GM12878 (cell line): ENCODE measurements at regions not wholly inside any gene's neighbourhood (a gene's known extent, or its start where the extent isn't known, plus 50 kb on each side); places are given as distances from the start of the nearest gene placed in this dataset.

Experiments used
- ATAC-seq: fragments of 200-7000 bp; cut with Tn5 transposase; 3 replicates; pipeline ENCODE4 v1.9.1; 2020; ENCODE audit warnings: mild to moderate bottlenecking, moderate library complexity
- BruUV-seq: library from RNA; stranded (reverse); fragments of 400-500 nt; replicated peaks from 2 replicates; lab custom pipeline; 2021; lab: Mats Ljungman, UMichigan
- CTCF ChIA-PET: fragments of 300-600 bp; sonication (Branson Sonifier 250); formaldehyde crosslinking; extraction: SDS; loops from one replicate; lab custom pipeline; 2021; ENCODE audit warnings: inconsistent platforms; lab: Yijun Ruan, JAX
- POLR2A ChIA-PET: fragments of 350-600 bp; formaldehyde crosslinking; extraction: SDS; loops from one replicate; lab custom pipeline; 2021; ENCODE audit warnings: inconsistent platforms; lab: Charles Lee
- RAD21 ChIA-PET: fragments of 300-600 bp; sonication (Branson Sonifier 250); formaldehyde crosslinking; loops from one replicate; lab custom pipeline; 2023; ENCODE audit warnings: antibody characterized with exemption; ENCODE audit not compliant: unreplicated experiment; lab: Charles Lee
- SMC1A ChIA-PET: fragments of 300-600 bp; sonication (Branson Sonifier 250); formaldehyde crosslinking; loops from one replicate; lab custom pipeline; 2023; ENCODE audit not compliant: unreplicated experiment, uncharacterized antibody; lab: Charles Lee
- DNase-seq: peaks from one replicate; pipeline ENCODE4 v3.0.0-alpha.2; 2011; ENCODE audit warnings: low read depth, low spot score
- FAIRE-seq: peaks from 3 replicates; lab custom pipeline; 2011; peaks lifted over from hg19 to GRCh38; lab: Jason Lieb, UNC
- H2AFZ ChIP-seq: 2 replicates; pipeline ENCODE4 v1.6.0; 2011; ENCODE audit warnings: low read depth, low read length, control low read depth; ENCODE audit not compliant: control insufficient read depth
- H3K27ac ChIP-seq: 2 replicates; pipeline ENCODE4 v1.5.1; 2011; ENCODE audit warnings: control low read depth; ENCODE audit not compliant: control insufficient read depth, insufficient read depth
- H3K27me3 ChIP-seq, 2 experiments: replicated peaks in 1 of 2; 2 replicates each; pipeline versions ENCODE4 v1.6.0 to v1.6.1; 2011; ENCODE audit warnings: low read length in 1 of 2; ENCODE audit not compliant: control insufficient read depth in 2 of 2, insufficient read depth in 2 of 2
- H3K36me3 ChIP-seq, 2 experiments: 2 replicates each; pipeline ENCODE4 v1.5.1; 2011; ENCODE audit warnings: low read length in 1 of 2; ENCODE audit not compliant: control insufficient read depth in 2 of 2, insufficient read depth in 2 of 2
- H3K4me1 ChIP-seq: 2 replicates; pipeline ENCODE4 v1.6.1; 2011; ENCODE audit warnings: mild to moderate bottlenecking, low read length, moderate library complexity, mixed read lengths; ENCODE audit not compliant: control insufficient read depth, insufficient read depth
- H3K4me2 ChIP-seq: 2 replicates; pipeline ENCODE4 v1.6.0; 2011; ENCODE audit warnings: control low read depth; ENCODE audit not compliant: control insufficient read depth, insufficient read depth
- H3K4me3 ChIP-seq: fragments of 200-600 bp; sonication (generic); 2 replicates; pipeline ENCODE4 v1.5.1; 2016
- H3K79me2 ChIP-seq: 2 replicates; pipeline ENCODE4 v1.6.0; 2011; ENCODE audit warnings: low read length; ENCODE audit not compliant: control insufficient read depth, insufficient read depth
- H3K9ac ChIP-seq: 2 replicates; pipeline ENCODE4 v1.8.0; 2011; ENCODE audit warnings: low read length, control low read depth, mixed read lengths; ENCODE audit not compliant: control insufficient read depth, insufficient read depth
- H3K9me3 ChIP-seq: replicated peaks from 3 replicates; pipeline ENCODE4 v1.5.1; 2011; ENCODE audit warnings: mild to moderate bottlenecking, low read length; ENCODE audit not compliant: control insufficient read depth, insufficient read depth
- H4K20me1 ChIP-seq: 2 replicates; pipeline ENCODE4 v1.6.0; 2011; ENCODE audit not compliant: control insufficient read depth, insufficient read depth
- BMI1 ChIP-seq: fragments of 450-650 bp; IDR thresholded peaks from 2 replicates; pipeline ENCODE4 v1.6.1; 2016; ENCODE audit warnings: mild to moderate bottlenecking, moderate library complexity, borderline replicate concordance
- HCFC1 ChIP-seq: fragments of 150-350 bp; IDR thresholded peaks from 2 replicates; pipeline ENCODE4 v1.6.1; 2014; ENCODE audit warnings: low read length
- RFX5 ChIP-seq: IDR thresholded peaks from 2 replicates; pipeline ENCODE4 v1.6.1; 2011; ENCODE audit warnings: low read depth, low read length, improper control_type of control experiment
- SMARCA5 ChIP-seq: fragments of 450-650 bp; IDR thresholded peaks from 2 replicates; pipeline ENCODE4 v1.6.1; 2017; ENCODE audit warnings: mild to moderate bottlenecking
- SUPT20H ChIP-seq: IDR thresholded peaks from 2 replicates; pipeline ENCODE4 v1.6.1; 2011; ENCODE audit warnings: low read depth, mild to moderate bottlenecking, low read length, moderate library complexity, borderline replicate concordance; ENCODE audit not compliant: control insufficient read depth
- WRNIP1 ChIP-seq: IDR thresholded peaks from 2 replicates; pipeline ENCODE4 v1.6.1; 2011; ENCODE audit warnings: low read depth, low read length, improper control_type of control experiment, borderline replicate concordance
- WGBS: methylation state at CpG from one replicate; pipeline ENCODE4 v1.1.6; 2016; ENCODE audit warnings: low lambda C conversion rate; ENCODE audit not compliant: insufficient replicate concordance, insufficient coverage; ENCODE audit errors: missing lambda C conversion rate; 5-methylcytosine and 5-hydroxymethylcytosine counted together
- in situ Hi-C: fragments of 300-500 bp; cut with MboI; formaldehyde crosslinking; loops from 9 replicates; pipeline ENCODE4 v1.14.3; 2018; ENCODE audit warnings: mixed read lengths
- intact Hi-C: fragments of 100-400 bp; cut with micrococcal nuclease; formaldehyde crosslinking; loops from one replicate; pipeline ENCODE4 v1.14.2; 2022; ENCODE audit not compliant: unreplicated experiment
- TF ChIP-seq, protein P1 (sequence below): IDR thresholded peaks from 2 replicates; pipeline ENCODE4 v1.6.1; 2012; ENCODE audit warnings: low read depth, low read length, improper control_type of control experiment
- TF ChIP-seq, protein P2 (sequence below): fragments of 450-650 bp; IDR thresholded peaks from 2 replicates; pipeline ENCODE4 v1.6.1; 2017; ENCODE audit warnings: mild to moderate bottlenecking, moderate library complexity
- TF ChIP-seq, protein P3 (sequence below): IDR thresholded peaks from 2 replicates; pipeline ENCODE4 v1.6.1; 2012; ENCODE audit warnings: low read length, inconsistent platforms
- TF ChIP-seq, protein P4 (sequence below): IDR thresholded peaks from 2 replicates; pipeline ENCODE4 v1.6.1; 2011; ENCODE audit warnings: mild to moderate bottlenecking, low read depth, low read length, moderate library complexity; ENCODE audit not compliant: insufficient replicate concordance

DNA sequence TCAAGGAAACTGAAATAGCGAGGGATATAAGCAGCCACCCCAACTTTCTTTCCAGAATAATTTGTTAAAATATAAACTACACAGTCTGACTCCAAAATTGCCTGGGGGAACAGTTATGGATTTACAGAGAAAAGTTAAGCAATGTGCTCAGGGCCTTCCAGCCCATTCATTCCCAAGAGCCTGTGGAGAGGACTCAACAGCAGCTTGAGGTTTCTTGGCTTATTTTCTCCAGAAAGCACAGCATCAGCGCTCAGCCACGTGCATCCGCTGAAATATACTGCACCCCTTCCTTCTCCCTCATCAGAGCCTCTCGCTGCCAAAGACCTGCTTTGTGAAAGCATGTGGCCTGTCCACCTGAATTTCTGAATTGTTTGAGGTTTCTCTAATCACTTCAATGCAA is 375.2 kb upstream of the VWC2 start:
- WGBS: 32% methylated on average over 5 of the region's 5 CpGs
- SMC1A ChIA-PET: interaction anchor here (0.7 kb wide), 1 partner anchor 27 kb away, joined by 3 read pairs; no protein-coding TSS in a partner anchor
- no peak overlapping the region for H3K27ac ChIP-seq
- no peaks in the 10 kb centered on the region for H3K27me3 ChIP-seq
- CTCF ChIA-PET: no interaction called here
- H4K20me1 ChIP-seq: no peaks in the 10 kb centered on the region
- H3K4me3 ChIP-seq: no peak overlapping the region
- no peaks in the 10 kb centered on the region for H3K9me3 ChIP-seq
- BruUV-seq: no TSS peak
- FAIRE-seq: no peak
- no peak overlapping the region for H2AFZ ChIP-seq
- no peaks in the 10 kb centered on the region for H3K4me1 ChIP-seq
- TF ChIP-seq, protein P1, sequence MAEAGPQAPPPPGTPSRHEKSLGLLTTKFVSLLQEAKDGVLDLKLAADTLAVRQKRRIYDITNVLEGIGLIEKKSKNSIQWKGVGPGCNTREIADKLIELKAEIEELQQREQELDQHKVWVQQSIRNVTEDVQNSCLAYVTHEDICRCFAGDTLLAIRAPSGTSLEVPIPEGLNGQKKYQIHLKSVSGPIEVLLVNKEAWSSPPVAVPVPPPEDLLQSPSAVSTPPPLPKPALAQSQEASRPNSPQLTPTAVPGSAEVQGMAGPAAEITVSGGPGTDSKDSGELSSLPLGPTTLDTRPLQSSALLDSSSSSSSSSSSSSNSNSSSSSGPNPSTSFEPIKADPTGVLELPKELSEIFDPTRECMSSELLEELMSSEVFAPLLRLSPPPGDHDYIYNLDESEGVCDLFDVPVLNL: no peak
- TF ChIP-seq BMI1 (no peak), RFX5 (no peak), HCFC1 (no peak), WRNIP1 (no peak), SMARCA5 (no peak), SUPT20H (no peak)
- TF ChIP-seq, protein P2, sequence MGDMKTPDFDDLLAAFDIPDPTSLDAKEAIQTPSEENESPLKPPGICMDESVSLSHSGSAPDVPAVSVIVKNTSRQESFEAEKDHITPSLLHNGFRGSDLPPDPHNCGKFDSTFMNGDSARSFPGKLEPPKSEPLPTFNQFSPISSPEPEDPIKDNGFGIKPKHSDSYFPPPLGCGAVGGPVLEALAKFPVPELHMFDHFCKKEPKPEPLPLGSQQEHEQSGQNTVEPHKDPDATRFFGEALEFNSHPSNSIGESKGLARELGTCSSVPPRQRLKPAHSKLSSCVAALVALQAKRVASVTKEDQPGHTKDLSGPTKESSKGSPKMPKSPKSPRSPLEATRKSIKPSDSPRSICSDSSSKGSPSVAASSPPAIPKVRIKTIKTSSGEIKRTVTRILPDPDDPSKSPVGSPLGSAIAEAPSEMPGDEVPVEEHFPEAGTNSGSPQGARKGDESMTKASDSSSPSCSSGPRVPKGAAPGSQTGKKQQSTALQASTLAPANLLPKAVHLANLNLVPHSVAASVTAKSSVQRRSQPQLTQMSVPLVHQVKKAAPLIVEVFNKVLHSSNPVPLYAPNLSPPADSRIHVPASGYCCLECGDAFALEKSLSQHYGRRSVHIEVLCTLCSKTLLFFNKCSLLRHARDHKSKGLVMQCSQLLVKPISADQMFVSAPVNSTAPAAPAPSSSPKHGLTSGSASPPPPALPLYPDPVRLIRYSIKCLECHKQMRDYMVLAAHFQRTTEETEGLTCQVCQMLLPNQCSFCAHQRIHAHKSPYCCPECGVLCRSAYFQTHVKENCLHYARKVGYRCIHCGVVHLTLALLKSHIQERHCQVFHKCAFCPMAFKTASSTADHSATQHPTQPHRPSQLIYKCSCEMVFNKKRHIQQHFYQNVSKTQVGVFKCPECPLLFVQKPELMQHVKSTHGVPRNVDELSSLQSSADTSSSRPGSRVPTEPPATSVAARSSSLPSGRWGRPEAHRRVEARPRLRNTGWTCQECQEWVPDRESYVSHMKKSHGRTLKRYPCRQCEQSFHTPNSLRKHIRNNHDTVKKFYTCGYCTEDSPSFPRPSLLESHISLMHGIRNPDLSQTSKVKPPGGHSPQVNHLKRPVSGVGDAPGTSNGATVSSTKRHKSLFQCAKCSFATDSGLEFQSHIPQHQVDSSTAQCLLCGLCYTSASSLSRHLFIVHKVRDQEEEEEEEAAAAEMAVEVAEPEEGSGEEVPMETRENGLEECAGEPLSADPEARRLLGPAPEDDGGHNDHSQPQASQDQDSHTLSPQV: no peak
- TF ChIP-seq, protein P3, sequence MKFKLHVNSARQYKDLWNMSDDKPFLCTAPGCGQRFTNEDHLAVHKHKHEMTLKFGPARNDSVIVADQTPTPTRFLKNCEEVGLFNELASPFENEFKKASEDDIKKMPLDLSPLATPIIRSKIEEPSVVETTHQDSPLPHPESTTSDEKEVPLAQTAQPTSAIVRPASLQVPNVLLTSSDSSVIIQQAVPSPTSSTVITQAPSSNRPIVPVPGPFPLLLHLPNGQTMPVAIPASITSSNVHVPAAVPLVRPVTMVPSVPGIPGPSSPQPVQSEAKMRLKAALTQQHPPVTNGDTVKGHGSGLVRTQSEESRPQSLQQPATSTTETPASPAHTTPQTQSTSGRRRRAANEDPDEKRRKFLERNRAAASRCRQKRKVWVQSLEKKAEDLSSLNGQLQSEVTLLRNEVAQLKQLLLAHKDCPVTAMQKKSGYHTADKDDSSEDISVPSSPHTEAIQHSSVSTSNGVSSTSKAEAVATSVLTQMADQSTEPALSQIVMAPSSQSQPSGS: no peak
- TF ChIP-seq, protein P4, sequence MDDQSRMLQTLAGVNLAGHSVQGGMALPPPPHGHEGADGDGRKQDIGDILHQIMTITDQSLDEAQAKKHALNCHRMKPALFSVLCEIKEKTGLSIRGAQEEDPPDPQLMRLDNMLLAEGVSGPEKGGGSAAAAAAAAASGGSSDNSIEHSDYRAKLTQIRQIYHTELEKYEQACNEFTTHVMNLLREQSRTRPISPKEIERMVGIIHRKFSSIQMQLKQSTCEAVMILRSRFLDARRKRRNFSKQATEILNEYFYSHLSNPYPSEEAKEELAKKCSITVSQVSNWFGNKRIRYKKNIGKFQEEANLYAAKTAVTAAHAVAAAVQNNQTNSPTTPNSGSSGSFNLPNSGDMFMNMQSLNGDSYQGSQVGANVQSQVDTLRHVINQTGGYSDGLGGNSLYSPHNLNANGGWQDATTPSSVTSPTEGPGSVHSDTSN: no peak
- in situ Hi-C loops (no loop called here), intact Hi-C loops (no loop called here)
- RAD21 ChIA-PET: no interaction called here
- H3K36me3 ChIP-seq: no peaks in the 10 kb centered on the region
- no peak overlapping the region for H3K4me2 ChIP-seq
- no peak for ATAC-seq
- no peak overlapping the region for H3K9ac ChIP-seq
- POLR2A ChIA-PET: no interaction called here
- no peak for DNase-seq
- H3K79me2 ChIP-seq: no peaks in the 10 kb centered on the region
